AG09309 (cell line): ENCODE measurements at regions not wholly inside any gene's neighbourhood (a gene's known extent, or its start where the extent isn't known, plus 50 kb on each side); places are given as distances from the start of the nearest gene placed in this dataset.

Source experiments
- DNase-seq: peaks from one replicate; pipeline ENCODE4 v3.0.0-alpha.2; 2010; ENCODE audit warnings: low read depth
- H3K4me3 ChIP-seq: 2 replicates; pipeline ENCODE4 v1.5.1; 2011; ENCODE audit warnings: mild to moderate bottlenecking, low read depth, low read length, moderate library complexity; ENCODE audit not compliant: control insufficient read depth
- CTCF ChIP-seq: IDR thresholded peaks from 2 replicates; pipeline ENCODE4 v1.5.1; 2011; ENCODE audit warnings: mild to moderate bottlenecking, low read depth, low read length, inconsistent platforms; ENCODE audit not compliant: insufficient read depth, control insufficient read depth; ENCODE audit errors: missing control alignments

GRCh38 chr4:38306482-38307071, 346.4 kb downstream of the PTTG2 start:
- no peak for DNase-seq
- no peak overlapping the region for H3K4me3 ChIP-seq

DNA sequence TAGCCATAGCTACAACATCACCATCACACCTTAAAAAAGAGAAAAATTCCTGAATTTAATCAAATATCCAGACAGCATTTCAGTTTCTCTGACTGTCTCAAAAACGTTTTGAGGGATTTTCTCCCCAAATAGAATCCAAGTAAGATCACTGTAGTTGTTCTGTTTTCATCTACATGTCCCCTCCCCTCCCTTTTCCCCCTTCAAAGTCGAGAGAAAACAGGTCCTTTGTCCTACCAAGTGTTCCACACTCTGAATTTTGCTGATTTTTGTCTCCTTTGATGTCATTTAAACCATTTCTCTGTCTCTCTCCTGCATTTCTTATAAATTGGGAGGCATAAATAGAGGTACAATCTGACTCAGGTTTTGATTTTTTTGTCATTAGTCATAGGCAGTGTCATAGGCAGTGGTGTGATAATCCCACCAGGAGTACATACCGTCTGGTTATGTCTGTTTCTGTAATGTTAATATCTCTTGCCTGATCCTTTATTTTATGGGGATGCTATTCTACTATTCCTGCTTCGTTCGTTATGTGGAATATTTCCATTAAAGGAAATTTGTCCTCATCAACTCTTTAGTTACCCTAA, 348.6 kb downstream of the PTTG2 start:
- TF ChIP-seq CTCF, result no peak
- H3K4me3 ChIP-seq, result no peak overlapping the region
- no peak for DNase-seq

More at GRCh38 chr4:38306482-38307071, 346.4 kb downstream of the PTTG2 start:
- TF ChIP-seq CTCF, result no peak

DNA sequence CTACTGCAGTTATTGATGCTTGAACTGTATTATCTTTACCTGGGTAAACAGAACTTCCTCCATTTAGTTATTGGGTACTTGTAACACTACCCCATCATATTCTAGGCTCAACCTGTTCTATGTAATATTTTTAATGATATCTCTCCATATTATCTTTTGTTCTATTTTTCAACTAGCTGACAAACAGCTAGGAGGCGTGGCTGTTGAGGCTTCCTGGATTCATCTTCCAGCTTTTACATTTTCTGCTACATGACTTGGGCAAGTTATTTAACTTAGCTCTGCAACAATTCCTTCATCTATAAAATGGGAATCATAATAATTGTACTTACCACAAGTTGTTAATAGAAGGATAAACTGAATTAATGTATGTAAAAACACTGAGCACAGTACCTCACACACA, 349.3 kb downstream of the PTTG2 start:
- DNase-seq, result no peak
- no peak for TF ChIP-seq CTCF
- no peak overlapping the region for H3K4me3 ChIP-seq

DNA sequence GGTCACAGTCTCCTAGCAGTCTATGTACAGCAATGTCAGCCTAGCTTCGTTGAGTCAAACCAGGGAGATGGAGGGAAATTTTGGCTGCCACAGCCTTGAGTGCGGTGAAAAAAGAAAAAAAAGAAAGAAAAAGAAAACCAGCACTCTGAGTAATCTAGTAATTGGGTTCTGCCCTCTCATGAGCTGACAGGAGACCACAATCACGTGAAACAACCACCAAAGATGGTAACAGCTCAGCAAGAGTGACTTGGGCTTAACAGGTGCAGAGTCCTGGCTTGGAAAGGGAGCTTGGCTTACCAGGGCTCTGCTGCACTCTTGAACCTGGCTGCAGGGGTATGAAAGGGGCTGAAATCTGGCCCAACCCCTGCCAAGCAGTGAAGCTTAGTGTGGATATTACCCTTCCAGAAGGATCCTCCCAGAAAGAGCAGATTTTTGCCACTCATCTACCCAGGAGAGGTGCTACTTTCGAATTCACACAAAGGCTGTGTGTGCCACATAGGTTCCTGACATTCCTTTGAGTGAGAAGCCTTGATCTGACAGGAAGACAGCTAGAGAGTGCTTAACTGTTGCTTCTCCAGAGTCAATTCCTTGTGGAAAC, 350.3 kb downstream of the PTTG2 start:
- no peak for DNase-seq
- no peak overlapping the region for H3K4me3 ChIP-seq
- TF ChIP-seq CTCF, result no peak

GRCh38 chr4:38311495-38312126, 351.4 kb downstream of the PTTG2 start:
- TF ChIP-seq CTCF, result no peak
- no peak overlapping the region for H3K4me3 ChIP-seq
- DNase-seq, result no peak

- TF ChIP-seq CTCF, result no peak
- no peak for DNase-seq
- H3K4me3 ChIP-seq, result no peak overlapping the region
Measured at GRCh38 chr4:38313175-38313574, 350.8 kb upstream of the KLF3 start.
